Aorta (tissue), 5 donors: ENCODE measurements at regions not wholly inside any gene's neighbourhood (a gene's known extent, or its start where the extent isn't known, plus 50 kb on each side); places are given as distances from the start of the nearest gene placed in this dataset.
"Not testable (repeated sequence)": the region's sequence is repeated elsewhere in the genome, so short reads cannot be mapped to it uniquely, and the experiment has no call there.

Experiments used
- ATAC-seq: fragments of 200-7000 bp; cut with Tn5 transposase; one replicate; pipeline ENCODE4 v1.9.1; 2022; ENCODE audit warnings: moderate library complexity; ENCODE audit not compliant: low FRiP score
- DNase-seq, 2 donors: peaks; one replicate each; pipeline ENCODE4 v3.0.0-alpha.2; 2020
- H3K27ac ChIP-seq, 2 donors: one replicate each; pipeline ENCODE4 v1.5.1; 2013; ENCODE audit warnings: low read length in 2 of 2, mild to moderate bottlenecking in 2 of 2, moderate library complexity in 2 of 2, control low read depth in 1 of 2, inconsistent platforms in 1 of 2, low read depth in 1 of 2
- H3K27me3 ChIP-seq, 2 donors: one replicate each; pipeline ENCODE4 v1.6.1; 2013; ENCODE audit warnings: control low read depth in 1 of 2, low read length in 1 of 2, mild to moderate bottlenecking in 1 of 2, moderate library complexity in 1 of 2; ENCODE audit not compliant: insufficient read depth in 2 of 2, control insufficient read depth in 1 of 2
- H3K36me3 ChIP-seq, 2 donors: one replicate each; pipeline ENCODE4 v1.6.1; 2013; ENCODE audit warnings: control low read depth in 1 of 2, low read length in 1 of 2, mild to moderate bottlenecking in 1 of 2; ENCODE audit not compliant: insufficient read depth in 2 of 2, control insufficient read depth in 1 of 2
- H3K4me1 ChIP-seq, 2 donors: one replicate each; pipeline ENCODE4 v1.6.1; 2013; ENCODE audit warnings: low read length in 2 of 2, control low read depth in 1 of 2, mild to moderate bottlenecking in 1 of 2, moderate library complexity in 1 of 2; ENCODE audit not compliant: insufficient read depth in 2 of 2, control insufficient read depth in 1 of 2
- H3K4me3 ChIP-seq, 2 donors: one replicate each; pipeline ENCODE4 v1.5.1; 2013; ENCODE audit warnings: low read length in 2 of 2, control low read depth in 1 of 2, mild to moderate bottlenecking in 1 of 2
- H3K9me3 ChIP-seq: one replicate; pipeline ENCODE4 v1.6.1; 2013; ENCODE audit warnings: mild to moderate bottlenecking, low read length; ENCODE audit not compliant: control insufficient read depth
- WGBS, 2 donors: extraction: QIAGEN DNeasy Blood & Tissue Kit; methylation state at CpG; one replicate each; pipeline ENCODE4 v1.1.7; 2013; 5-methylcytosine and 5-hydroxymethylcytosine counted together
- intact Hi-C, 2 donors: fragments of 100-400 bp; cut with DNase I; formaldehyde crosslinking; loops; one replicate each; pipeline versions ENCODE4 v1.14.2 to v1.15.0; 2022
- donor health status: healthy with polysubstance abuse.
- donor health status: Bipolar disorder and iron deficiency.
- donor health status: DM: no; HTN: no; CAD: no.
- donor health status: DM: no; HTN: no; CAD: no.
- donor health status: DM: yes; HTN: yes; CAD: no.

DNA sequence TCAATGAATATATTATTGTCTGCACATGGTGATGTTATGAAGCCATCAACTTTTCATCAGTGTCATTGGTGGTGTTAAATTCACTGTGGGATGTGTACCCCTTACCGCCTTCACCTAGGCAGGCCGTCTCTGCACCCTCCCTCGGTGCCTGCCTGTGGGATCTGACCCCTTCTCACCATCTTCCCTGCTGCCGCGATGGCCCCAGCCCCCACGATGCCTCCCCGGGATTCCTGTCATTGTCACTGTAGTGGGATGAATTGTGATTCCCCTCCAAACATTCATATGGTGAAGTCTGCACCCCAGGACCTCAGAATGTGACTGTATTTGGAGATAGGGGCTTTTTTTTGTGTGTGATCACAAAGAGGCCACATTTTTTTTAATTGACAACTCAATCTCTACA, 198.3 kb upstream of the HS6ST1 start:
- intact Hi-C loops = no loop called here
- ATAC-seq = no peak

DNA sequence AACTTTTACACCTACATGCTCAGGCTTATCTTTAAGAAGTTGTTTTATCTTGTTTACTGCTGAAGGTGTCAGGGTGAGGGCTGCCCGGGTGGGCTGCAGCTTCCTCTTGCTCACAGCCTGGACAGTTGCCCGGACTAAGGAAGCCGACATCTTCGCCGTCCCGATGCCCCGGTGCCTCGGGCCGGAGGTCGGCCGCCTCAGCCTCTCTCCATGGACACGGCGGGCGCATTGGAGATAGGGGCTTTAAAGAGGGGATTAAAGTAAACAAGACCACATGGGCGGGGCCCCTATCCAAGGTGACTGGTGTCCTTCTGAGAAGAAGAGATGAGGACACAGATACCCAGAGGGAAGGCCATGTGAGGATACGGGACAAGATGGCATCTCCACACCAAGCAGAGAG, 200.4 kb upstream of the HS6ST1 start:
- H3K36me3 ChIP-seq, H3K27me3 ChIP-seq, H3K9me3 ChIP-seq, H3K4me3 ChIP-seq, DNase-seq, H3K4me1 ChIP-seq, H3K27ac ChIP-seq, ATAC-seq, intact Hi-C loops: not testable (repeated sequence)
- WGBS, 2 donors = 90 to 97% methylated on average over 16 of the region's 16 CpGs

More for the DNA sequence above, 198.3 kb upstream of the HS6ST1 start:
- no peak overlapping the region for H3K4me3 ChIP-seq
- no peak overlapping the region for H3K27ac ChIP-seq
- no peaks in the 10 kb centered on the region for H3K9me3 ChIP-seq
- WGBS, 2 donors = 81 to 82% methylated on average over 7 of the region's 7 CpGs
- H3K4me1 ChIP-seq = no peaks in the 10 kb centered on the region
- H3K36me3 ChIP-seq = no peaks in the 10 kb centered on the region
- no peaks in the 10 kb centered on the region for H3K27me3 ChIP-seq
- DNase-seq = peak in 1 of 2 donors; percentile 37

GRCh38 chr2:128519517-128520215, 201.0 kb upstream of the HS6ST1 start:
- Histone ChIP-seq H3K4me1 (no peaks in the 10 kb centered on the region), H3K27me3 (no peaks in the 10 kb centered on the region), H3K27ac (no peak overlapping the region), H3K4me3 (no peak overlapping the region), H3K36me3 (no peaks in the 10 kb centered on the region), H3K9me3 (no peaks in the 10 kb centered on the region)
- WGBS, 2 donors = 91 to 97% methylated on average over 6 of the region's 6 CpGs
- intact Hi-C loops = no loop called here
- no peak for DNase-seq
- no peak for ATAC-seq

GRCh38 chr2:128520340-128520739, 201.7 kb upstream of the HS6ST1 start:
- WGBS, 2 donors = 93 to 97% methylated on average over 4 of the region's 4 CpGs
- Histone ChIP-seq H3K4me3 (no peak overlapping the region), H3K27me3 (no peaks in the 10 kb centered on the region), H3K27ac (no peak overlapping the region), H3K36me3 (no peaks in the 10 kb centered on the region), H3K9me3 (no peaks in the 10 kb centered on the region), H3K4me1 (no peaks in the 10 kb centered on the region)
- ATAC-seq (no peak), DNase-seq (no peak)
- intact Hi-C loops = no loop called here

DNA sequence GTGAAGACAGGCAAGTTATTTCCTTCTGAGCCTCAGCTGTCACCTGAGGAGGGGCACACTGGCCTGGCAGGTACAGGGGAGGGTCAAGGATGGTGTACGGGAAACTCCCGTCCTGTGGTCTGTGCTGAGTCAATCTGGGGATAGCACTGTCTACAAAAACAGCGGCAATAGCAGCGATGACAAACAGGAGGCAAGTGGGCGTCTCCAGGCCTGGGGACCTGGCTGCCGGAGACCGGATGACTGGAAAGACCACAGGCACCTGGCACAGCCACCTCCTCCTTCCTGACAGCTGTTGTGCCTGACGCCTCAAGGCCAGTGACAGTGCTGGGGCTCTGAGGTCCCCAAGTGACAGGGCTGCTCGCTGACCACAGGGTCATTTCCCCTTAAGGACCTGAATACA, 202.1 kb upstream of the HS6ST1 start:
- 95 to 96% methylated on average over 9 of the region's 9 CpGs for WGBS, 2 donors

GRCh38 chr2:128521482-128521881, 202.8 kb upstream of the HS6ST1 start:
- H3K4me3 ChIP-seq = no peak overlapping the region
- no peak for DNase-seq
- intact Hi-C loops = no loop called here
- no peaks in the 10 kb centered on the region for H3K4me1 ChIP-seq
- H3K9me3 ChIP-seq = no peaks in the 10 kb centered on the region
- no peaks in the 10 kb centered on the region for H3K36me3 ChIP-seq
- no peak overlapping the region for H3K27ac ChIP-seq
- WGBS, 2 donors = 94 to 98% methylated on average over 4 of the region's 4 CpGs
- no peak for ATAC-seq
- no peaks in the 10 kb centered on the region for H3K27me3 ChIP-seq

More for the DNA sequence above, 202.1 kb upstream of the HS6ST1 start:
- H3K4me1 ChIP-seq = no peaks in the 10 kb centered on the region
- no peaks in the 10 kb centered on the region for H3K27me3 ChIP-seq
- DNase-seq = no peak
- H3K27ac ChIP-seq = no peak overlapping the region
- no peaks in the 10 kb centered on the region for H3K9me3 ChIP-seq
- no peak overlapping the region for H3K4me3 ChIP-seq
- intact Hi-C loops = no loop called here
- no peak for ATAC-seq
- no peaks in the 10 kb centered on the region for H3K36me3 ChIP-seq

DNA sequence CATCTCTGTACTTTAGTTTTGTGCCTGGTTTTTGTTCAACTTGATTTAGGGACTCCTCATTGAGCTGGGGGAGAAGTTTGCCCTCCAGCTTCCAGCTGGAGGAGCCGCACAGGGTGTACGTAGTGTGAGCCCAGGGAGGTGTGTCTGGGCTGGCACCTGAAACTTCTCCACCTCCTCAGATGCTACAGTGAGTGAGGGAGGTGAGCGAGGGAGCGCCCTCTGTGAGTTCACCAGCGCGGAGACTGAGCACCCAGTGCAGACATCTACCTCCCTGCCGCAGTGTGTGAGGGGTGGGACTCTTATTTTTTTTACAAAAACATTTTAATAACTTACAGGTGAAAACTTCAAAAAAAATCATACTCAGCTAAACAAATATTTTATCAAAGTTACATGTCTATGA, 204.2 kb upstream of the HS6ST1 start:
- Histone ChIP-seq H3K9me3 (no peaks in the 10 kb centered on the region), H3K27me3 (no peaks in the 10 kb centered on the region), H3K4me3 (no peak overlapping the region), H3K27ac (no peak overlapping the region), H3K36me3 (no peaks in the 10 kb centered on the region), H3K4me1 (no peaks in the 10 kb centered on the region)
- DNase-seq = no peak
- ATAC-seq = no peak
- intact Hi-C loops = no loop called here
- WGBS, 2 donors = 93 to 96% methylated on average over 7 of the region's 7 CpGs

DNA sequence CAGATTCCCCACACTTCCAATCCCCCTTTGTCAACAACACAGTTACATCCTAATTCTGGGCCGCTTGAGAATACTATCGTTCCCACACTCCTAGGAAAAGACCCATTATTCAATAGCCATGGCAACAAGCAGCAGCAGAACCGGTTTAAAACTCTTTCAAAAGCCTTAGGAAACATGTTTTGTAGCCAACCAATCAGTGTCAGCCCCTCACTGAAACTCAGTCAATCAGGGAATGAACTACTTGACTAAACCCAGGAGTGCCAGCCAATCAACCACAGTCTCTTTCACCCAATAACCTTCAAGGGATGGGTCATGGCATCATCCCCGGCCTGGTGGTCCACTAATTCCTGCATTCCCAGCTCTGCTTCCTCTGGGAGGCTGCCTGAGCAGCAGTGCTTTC, 204.8 kb upstream of the HS6ST1 start:
- intact Hi-C loops = no loop called here
- ATAC-seq (no peak), DNase-seq (no peak)
- Histone ChIP-seq H3K27me3 (no peaks in the 10 kb centered on the region), H3K4me3 (no peak overlapping the region), H3K27ac (no peak overlapping the region), H3K36me3 (no peaks in the 10 kb centered on the region), H3K9me3 (no peaks in the 10 kb centered on the region), H3K4me1 (no peaks in the 10 kb centered on the region)
- WGBS, 2 donors = 89 to 92% methylated on average over 4 of the region's 4 CpGs

- H3K4me1 ChIP-seq = no peaks in the 10 kb centered on the region
- no peaks in the 10 kb centered on the region for H3K9me3 ChIP-seq
- no peak for DNase-seq
- ATAC-seq = no peak
- no peak overlapping the region for H3K27ac ChIP-seq
- H3K36me3 ChIP-seq = no peaks in the 10 kb centered on the region
- no peak overlapping the region for H3K4me3 ChIP-seq
- no peaks in the 10 kb centered on the region for H3K27me3 ChIP-seq
- 24 to 29% methylated on average over 6 of the region's 6 CpGs for WGBS, 2 donors
- intact Hi-C loops = no loop called here
Observed at GRCh38 chr2:128524183-128524582, 205.5 kb upstream of the HS6ST1 start.
